GM12878 (cell line): ENCODE measurements at regions not wholly inside any gene's neighbourhood (a gene's known extent, or its start where the extent isn't known, plus 50 kb on each side); places are given as distances from the start of the nearest gene placed in this dataset.

ENCODE experiments used
- ATAC-seq: fragments of 200-7000 bp; cut with Tn5 transposase; 3 replicates; pipeline ENCODE4 v1.9.1; 2020; ENCODE audit warnings: mild to moderate bottlenecking, moderate library complexity
- BruUV-seq: library from RNA; stranded (reverse); fragments of 400-500 nt; replicated peaks from 2 replicates; lab custom pipeline; 2021; lab: Mats Ljungman, UMichigan
- CTCF ChIA-PET: fragments of 300-600 bp; sonication (Branson Sonifier 250); formaldehyde crosslinking; extraction: SDS; loops from one replicate; lab custom pipeline; 2021; ENCODE audit warnings: inconsistent platforms; lab: Yijun Ruan, JAX
- POLR2A ChIA-PET: fragments of 350-600 bp; formaldehyde crosslinking; extraction: SDS; loops from one replicate; lab custom pipeline; 2021; ENCODE audit warnings: inconsistent platforms; lab: Charles Lee
- RAD21 ChIA-PET: fragments of 300-600 bp; sonication (Branson Sonifier 250); formaldehyde crosslinking; loops from one replicate; lab custom pipeline; 2023; ENCODE audit warnings: antibody characterized with exemption; ENCODE audit not compliant: unreplicated experiment; lab: Charles Lee
- SMC1A ChIA-PET: fragments of 300-600 bp; sonication (Branson Sonifier 250); formaldehyde crosslinking; loops from one replicate; lab custom pipeline; 2023; ENCODE audit not compliant: unreplicated experiment, uncharacterized antibody; lab: Charles Lee
- DNase-seq: peaks from one replicate; pipeline ENCODE4 v3.0.0-alpha.2; 2011; ENCODE audit warnings: low read depth, low spot score
- FAIRE-seq: peaks from 3 replicates; lab custom pipeline; 2011; peaks lifted over from hg19 to GRCh38; lab: Jason Lieb, UNC
- H2AFZ ChIP-seq: 2 replicates; pipeline ENCODE4 v1.6.0; 2011; ENCODE audit warnings: low read depth, low read length, control low read depth; ENCODE audit not compliant: control insufficient read depth
- H3K27ac ChIP-seq: 2 replicates; pipeline ENCODE4 v1.5.1; 2011; ENCODE audit warnings: control low read depth; ENCODE audit not compliant: control insufficient read depth, insufficient read depth
- H3K27me3 ChIP-seq, 2 experiments: replicated peaks in 1 of 2; 2 replicates each; pipeline versions ENCODE4 v1.6.0 to v1.6.1; 2011; ENCODE audit warnings: low read length in 1 of 2; ENCODE audit not compliant: control insufficient read depth in 2 of 2, insufficient read depth in 2 of 2
- H3K36me3 ChIP-seq, 2 experiments: 2 replicates each; pipeline ENCODE4 v1.5.1; 2011; ENCODE audit warnings: low read length in 1 of 2; ENCODE audit not compliant: control insufficient read depth in 2 of 2, insufficient read depth in 2 of 2
- H3K4me1 ChIP-seq: 2 replicates; pipeline ENCODE4 v1.6.1; 2011; ENCODE audit warnings: mild to moderate bottlenecking, low read length, moderate library complexity, mixed read lengths; ENCODE audit not compliant: control insufficient read depth, insufficient read depth
- H3K4me2 ChIP-seq: 2 replicates; pipeline ENCODE4 v1.6.0; 2011; ENCODE audit warnings: control low read depth; ENCODE audit not compliant: control insufficient read depth, insufficient read depth
- H3K4me3 ChIP-seq: fragments of 200-600 bp; sonication (generic); 2 replicates; pipeline ENCODE4 v1.5.1; 2016
- H3K79me2 ChIP-seq: 2 replicates; pipeline ENCODE4 v1.6.0; 2011; ENCODE audit warnings: low read length; ENCODE audit not compliant: control insufficient read depth, insufficient read depth
- H3K9ac ChIP-seq: 2 replicates; pipeline ENCODE4 v1.8.0; 2011; ENCODE audit warnings: low read length, control low read depth, mixed read lengths; ENCODE audit not compliant: control insufficient read depth, insufficient read depth
- H3K9me3 ChIP-seq: replicated peaks from 3 replicates; pipeline ENCODE4 v1.5.1; 2011; ENCODE audit warnings: mild to moderate bottlenecking, low read length; ENCODE audit not compliant: control insufficient read depth, insufficient read depth
- H4K20me1 ChIP-seq: 2 replicates; pipeline ENCODE4 v1.6.0; 2011; ENCODE audit not compliant: control insufficient read depth, insufficient read depth
- CBX3 ChIP-seq: fragments of 200-600 bp; sonication (generic); IDR thresholded peaks from 2 replicates; pipeline ENCODE4 v1.6.1; 2016; ENCODE audit warnings: low read depth, borderline replicate concordance
- CBX5 ChIP-seq: sonication (generic); IDR thresholded peaks from 2 replicates; pipeline ENCODE4 v1.6.1; 2016; ENCODE audit warnings: low read depth, moderate library complexity, mild to moderate bottlenecking, inconsistent platforms
- EGR1 ChIP-seq, 2 experiments: IDR thresholded peaks; 1 replicate in 1 of 2; 2 replicates in 1 of 2; pipeline ENCODE4 v1.6.1; 2011 to 2012; ENCODE audit warnings: low read depth in 2 of 2, low read length in 2 of 2, borderline replicate concordance in 1 of 2, mild to moderate bottlenecking in 1 of 2, moderate library complexity in 1 of 2
- GATAD2B ChIP-seq: fragments of 450-650 bp; conservative IDR thresholded peaks from 2 replicates; pipeline ENCODE4 v1.6.1; 2017; ENCODE audit warnings: low read depth, mild to moderate bottlenecking, moderate library complexity
- HDGF ChIP-seq: fragments of 450-650 bp; IDR thresholded peaks from 2 replicates; pipeline ENCODE4 v1.6.1; 2016; ENCODE audit warnings: antibody characterized with exemption
- IKZF1 ChIP-seq: fragments of 450-650 bp; conservative IDR thresholded peaks from 2 replicates; pipeline ENCODE4 v1.6.1; 2017; ENCODE audit warnings: antibody characterized with exemption, mild to moderate bottlenecking
- JUNB ChIP-seq: IDR thresholded peaks from 2 replicates; pipeline ENCODE4 v1.6.1; 2016; ENCODE audit warnings: antibody characterized with exemption, mild to moderate bottlenecking
- MAX ChIP-seq: IDR thresholded peaks from 2 replicates; pipeline ENCODE4 v1.6.1; 2012; ENCODE audit warnings: low read depth, low read length, improper control_type of control experiment
- MEF2B ChIP-seq: fragments of 450-650 bp; IDR thresholded peaks from 2 replicates; pipeline ENCODE4 v1.6.1; 2018; ENCODE audit warnings: mild to moderate bottlenecking, moderate library complexity; ENCODE audit not compliant: partially characterized antibody, poor library complexity, severe bottlenecking
- MYC ChIP-seq: IDR thresholded peaks from 2 replicates; pipeline ENCODE4 v1.6.1; 2011; ENCODE audit warnings: mild to moderate bottlenecking, low read length, moderate library complexity, inconsistent platforms; ENCODE audit not compliant: insufficient read depth, insufficient replicate concordance, insufficient read length, severe bottlenecking
- NKRF ChIP-seq: fragments of 450-650 bp; conservative IDR thresholded peaks from 2 replicates; pipeline ENCODE4 v1.6.1; 2017; ENCODE audit warnings: mild to moderate bottlenecking, moderate library complexity
- POLR2AphosphoS5 ChIP-seq: IDR thresholded peaks from 2 replicates; pipeline ENCODE4 v1.6.1; 2011; ENCODE audit warnings: mild to moderate bottlenecking, low read length, inconsistent platforms
- SIX5 ChIP-seq: IDR thresholded peaks from 2 replicates; pipeline ENCODE4 v1.6.1; 2011; ENCODE audit warnings: mild to moderate bottlenecking, low read depth, low read length, moderate library complexity; ENCODE audit not compliant: severe bottlenecking
- SREBF2 ChIP-seq: IDR thresholded peaks from 2 replicates; pipeline ENCODE4 v1.6.1; 2012; ENCODE audit warnings: mild to moderate bottlenecking, low read length
- TAF1 ChIP-seq: IDR thresholded peaks from 2 replicates; pipeline ENCODE4 v1.6.1; 2011; ENCODE audit warnings: mild to moderate bottlenecking, low read depth, low read length, borderline replicate concordance
- TBL1XR1 ChIP-seq: IDR thresholded peaks from 2 replicates; pipeline ENCODE4 v1.6.1; 2012; ENCODE audit warnings: low read depth, low read length, improper control_type of control experiment
- TCF12 ChIP-seq: IDR thresholded peaks from 2 replicates; pipeline ENCODE4 v1.6.1; 2011; ENCODE audit warnings: low read depth, mild to moderate bottlenecking, low read length
- ZBTB4 ChIP-seq: fragments of 450-650 bp; formaldehyde crosslinking; IDR thresholded peaks from 2 replicates; pipeline ENCODE4 v1.4.0; 2022; ENCODE audit warnings: mild to moderate bottlenecking, moderate library complexity
- WGBS: methylation state at CpG from one replicate; pipeline ENCODE4 v1.1.6; 2016; ENCODE audit warnings: low lambda C conversion rate; ENCODE audit not compliant: insufficient replicate concordance, insufficient coverage; ENCODE audit errors: missing lambda C conversion rate; 5-methylcytosine and 5-hydroxymethylcytosine counted together
- in situ Hi-C: fragments of 300-500 bp; cut with MboI; formaldehyde crosslinking; loops from 9 replicates; pipeline ENCODE4 v1.14.3; 2018; ENCODE audit warnings: mixed read lengths
- intact Hi-C: fragments of 100-400 bp; cut with micrococcal nuclease; formaldehyde crosslinking; loops from one replicate; pipeline ENCODE4 v1.14.2; 2022; ENCODE audit not compliant: unreplicated experiment
- TF ChIP-seq, protein P1 (sequence below): IDR thresholded peaks from 2 replicates; pipeline ENCODE4 v1.6.1; 2011; ENCODE audit warnings: mild to moderate bottlenecking, low read depth, low read length, moderate library complexity; ENCODE audit not compliant: insufficient replicate concordance

DNA sequence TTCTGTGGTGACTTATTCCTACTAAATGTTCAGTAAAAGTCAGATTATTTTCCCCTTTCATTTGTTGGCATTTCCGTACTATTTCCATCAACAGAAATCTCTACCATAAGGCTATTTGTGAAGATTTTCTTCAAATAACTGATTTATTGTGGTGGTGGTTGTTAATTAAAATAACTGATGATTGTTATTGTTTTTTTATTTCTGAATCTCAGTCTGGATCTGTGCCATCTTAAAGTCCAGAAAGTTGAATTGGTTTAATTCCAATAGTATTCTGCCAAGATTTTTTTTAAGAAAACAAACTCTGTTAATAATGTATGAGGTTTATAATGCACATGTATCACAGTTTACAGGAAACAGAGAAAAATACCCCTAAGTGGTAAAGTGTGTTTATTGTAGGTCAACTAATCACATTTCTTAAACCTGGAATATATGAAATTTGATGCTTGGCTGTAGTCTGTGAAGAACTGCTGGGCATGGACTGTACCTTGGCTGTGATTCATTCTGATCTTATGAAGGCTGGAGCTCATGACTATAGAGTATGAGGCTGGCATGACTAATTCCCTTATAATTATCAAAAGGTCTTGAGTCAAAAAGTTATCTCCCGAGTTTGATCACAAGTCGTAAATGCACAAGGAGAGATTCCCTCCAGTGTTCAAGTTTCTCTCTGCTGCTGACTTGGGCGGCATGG, 134.2 kb upstream of the RND3 start:
- Histone ChIP-seq H3K4me1 (no peaks in the 10 kb centered on the region), H3K9ac (no peak overlapping the region), H3K4me3 (no peak overlapping the region), H3K27me3 (no peaks in the 10 kb centered on the region), H3K9me3 (no peaks in the 10 kb centered on the region; the same call in 2 of the 3 replicates), H3K36me3 (no peaks in the 10 kb centered on the region), H2AFZ (no peak overlapping the region), H3K27ac (no peak overlapping the region), H4K20me1 (no peaks in the 10 kb centered on the region), H3K4me2 (no peak overlapping the region), H3K79me2 (no peaks in the 10 kb centered on the region)
- DNase-seq: no peak
- RAD21 ChIA-PET: no interaction called here
- 26% methylated on average over 4 of the region's 4 CpGs for WGBS
- no TSS peak for BruUV-seq
- CTCF ChIA-PET: no interaction called here
- intact Hi-C loops: no loop called here
- POLR2A ChIA-PET: no interaction called here
- ATAC-seq: no peak
- no peak for FAIRE-seq
- SMC1A ChIA-PET: no interaction called here
- in situ Hi-C loops: no loop called here
- TF ChIP-seq HDGF: no peak
- no peak for TF ChIP-seq EGR1 (IDR thresholded peaks at IDR 0.05; ENCODE audit: borderline replicate concordance in 1 of 2, low read depth in 2 of 2, low read length in 2 of 2)
- no peak for TF ChIP-seq TBL1XR1
- no peak for TF ChIP-seq ZBTB4 (CRISPR knock-in tag)
- TF ChIP-seq CBX3: no peak
- TF ChIP-seq NKRF: no peak
- TF ChIP-seq, protein P1, sequence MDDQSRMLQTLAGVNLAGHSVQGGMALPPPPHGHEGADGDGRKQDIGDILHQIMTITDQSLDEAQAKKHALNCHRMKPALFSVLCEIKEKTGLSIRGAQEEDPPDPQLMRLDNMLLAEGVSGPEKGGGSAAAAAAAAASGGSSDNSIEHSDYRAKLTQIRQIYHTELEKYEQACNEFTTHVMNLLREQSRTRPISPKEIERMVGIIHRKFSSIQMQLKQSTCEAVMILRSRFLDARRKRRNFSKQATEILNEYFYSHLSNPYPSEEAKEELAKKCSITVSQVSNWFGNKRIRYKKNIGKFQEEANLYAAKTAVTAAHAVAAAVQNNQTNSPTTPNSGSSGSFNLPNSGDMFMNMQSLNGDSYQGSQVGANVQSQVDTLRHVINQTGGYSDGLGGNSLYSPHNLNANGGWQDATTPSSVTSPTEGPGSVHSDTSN: no peak
- no peak for TF ChIP-seq SIX5
- no peak for TF ChIP-seq POLR2AphosphoS5
- TF ChIP-seq GATAD2B: no peak
- TF ChIP-seq MEF2B: no peak
- no peak for TF ChIP-seq MYC
- TF ChIP-seq JUNB: no peak
- no peak for TF ChIP-seq CBX5
- TF ChIP-seq SREBF2: no peak
- TF ChIP-seq IKZF1: no peak
- TF ChIP-seq MAX: no peak
- no peak for TF ChIP-seq TCF12
- no peak for TF ChIP-seq TAF1
